Heart right ventricle (tissue), 16 donors: ENCODE measurements at regions not wholly inside any gene's neighbourhood (a gene's known extent, or its start where the extent isn't known, plus 50 kb on each side); places are given as distances from the start of the nearest gene placed in this dataset.

ENCODE experiments used
- ATAC-seq, 8 donors: fragments of 200-7000 bp; cut with Tn5 transposase; one replicate each; pipeline ENCODE4 v1.9.1; 2020; ENCODE audit warnings: mild to moderate bottlenecking in 8 of 8, moderate library complexity in 8 of 8, moderate number of reproducible peaks in 1 of 8
- DNase-seq, 2 donors: peaks; one replicate each; pipeline ENCODE4 v3.0.0-alpha.2; 2020
- H3K27ac ChIP-seq, 10 donors: fragments of 200-600 bp; sonication (generic) in 2 of 10; one replicate each; pipeline versions ENCODE4 v1.5.0 to v1.8.0; 2020 to 2022; ENCODE audit warnings: mild to moderate bottlenecking in 3 of 10
- H3K27me3 ChIP-seq, 7 donors: fragments of 200-600 bp; one replicate each; pipeline ENCODE4 v1.8.0; 2021 to 2022; ENCODE audit warnings: mild to moderate bottlenecking in 2 of 7
- H3K36me3 ChIP-seq, 9 donors: fragments of 200-600 bp; sonication (generic) in 1 of 9; one replicate each; pipeline versions ENCODE4 v1.5.0 to v1.8.0; 2020 to 2022; ENCODE audit warnings: mild to moderate bottlenecking in 2 of 9
- H3K4me1 ChIP-seq, 9 donors: fragments of 200-600 bp; sonication (generic) in 1 of 9; one replicate each; pipeline versions ENCODE4 v1.5.0 to v1.8.0; 2020 to 2022; ENCODE audit warnings: mild to moderate bottlenecking in 4 of 9
- H3K4me3 ChIP-seq, 10 donors: fragments of 200-600 bp; sonication (generic) in 2 of 10; one replicate each; pipeline versions ENCODE4 v1.5.0 to v1.8.0; 2020 to 2022; ENCODE audit warnings: mild to moderate bottlenecking in 7 of 10, moderate library complexity in 2 of 10
- H3K9me3 ChIP-seq, 11 donors: fragments of 200-600 bp in 10 of 11; sonication (generic) in 2 of 11; one replicate each; pipeline versions ENCODE4 v1.5.0 to v1.8.0; 2013 to 2022; ENCODE audit warnings: mild to moderate bottlenecking in 2 of 11, control low read depth in 1 of 11, moderate library complexity in 1 of 11
- CTCF ChIP-seq, 9 donors: fragments of 200-600 bp; sonication (generic) in 2 of 9; IDR thresholded peaks; one replicate each; pipeline versions ENCODE4 v1.5.0 to v1.8.0; 2021 to 2022; ENCODE audit warnings: antibody characterized with exemption in 9 of 9, mild to moderate bottlenecking in 5 of 9, moderate library complexity in 1 of 9
- WGBS, 2 donors: extraction: QIAGEN DNeasy Blood & Tissue Kit; methylation state at CpG; one replicate each; pipeline ENCODE4 v1.1.7; 2013; ENCODE audit warnings: inconsistent platforms in 1 of 2; 5-methylcytosine and 5-hydroxymethylcytosine counted together
- intact Hi-C, 10 donors: fragments of 100-400 bp; cut with DNase I; formaldehyde crosslinking; loops; one replicate each; pipeline versions ENCODE4 v1.11.1 to v1.14.2; 2022
- donor health status: Arrhythmogenic right ventricular cardiomyopathy.
- donor health status: ischemic (EF 13 %, LVEDD 7.1; RV severe dilation, severe dysfunction).
- donor health status: healthy with polysubstance abuse.
- donor health status: DM: no; HTN: yes; CAD: no.
- donor health status: DM: no; HTN: no; CAD: no.
- donor health status: ischemic (EF 25% LVEDD 6.9; RV normal size, moderate dysfunction).
- donor health status: ischemic (EF 25% LVEDD 5.7; RV mildly dilated, moderate dysfunction).
- donor health status: healthy.
- donor health status: DM: yes; HTN: yes; CAD: no.
- donor health status: Ischemic cardiomyopathy.
- donor health status: ischemic (EF 35%, LVEDD 5.7; RV mildly dilated, moderate dysfunction).
- donor health status: nonischemic (EF 11% LVEDD 7.7; RV severe dilation, severe dysfunction).
- donor health status: DM: yes; HTN: yes; CAD: no.
- donor health status: PGD.
- donor health status: ischemic (EF 29% LVEDD 5.4; RV normal size, mild dysfunction).
- donor health status: nonischemic (EF 23%, LVEDD 6.1; RV moderate dilation, normal function).

- intact Hi-C loops, result no loop called here
- ATAC-seq (no peak), DNase-seq (peak; percentile 6 to 11)
- peak in 5 of 9 donors; percentile 20 to 52 (median 37) for TF ChIP-seq CTCF (IDR thresholded peaks at IDR 0.05)
- Histone ChIP-seq H3K4me1 (no peaks in the 10 kb centered on the region), H3K9me3 (peaks cover 0 to 17% (median 5%) of the 10 kb centered on the region in 11 donors), H3K27ac (no peak overlapping the region), H3K27me3 (no peaks in the 10 kb centered on the region), H3K4me3 (no peak overlapping the region), H3K36me3 (no peaks in the 10 kb centered on the region)
- WGBS, 2 donors, result 19 to 22% methylated on average over 7 of the region's 7 CpGs
These were observed 327.0 kb downstream of the BMP2 start for GRCh38 chr20:7094438-7094997.

GRCh38 chr20:7106910-7107309 is 339.4 kb downstream of the BMP2 start:
- intact Hi-C loops, result loop anchor here in 1 of 10 donors (10.0 kb wide), 1 partner anchor 758 kb away; no protein-coding TSS in a partner anchor
- ATAC-seq, result no peak
- Histone ChIP-seq H3K27ac (no peak overlapping the region), H3K4me3 (no peak overlapping the region), H3K27me3 (no peaks in the 10 kb centered on the region), H3K4me1 (no peaks in the 10 kb centered on the region), H3K9me3 (no peaks in the 10 kb centered on the region), H3K36me3 (no peaks in the 10 kb centered on the region)
- WGBS, 2 donors, result 89 to 94% methylated on average over 4 of the region's 4 CpGs
- no peak for TF ChIP-seq CTCF (IDR thresholded peaks at IDR 0.05)
- no peak for DNase-seq

- DNase-seq, result no peak
- no peaks in the 10 kb centered on the region for H3K27me3 ChIP-seq
- intact Hi-C loops, result loop anchor here in 1 of 10 donors (10.0 kb wide), 1 partner anchor 756 kb away; no protein-coding TSS in a partner anchor
- no peaks in the 10 kb centered on the region for H3K9me3 ChIP-seq
- no peak for TF ChIP-seq CTCF (IDR thresholded peaks at IDR 0.05)
- H3K4me3 ChIP-seq, result no peak overlapping the region
- no peak for ATAC-seq
- no peak overlapping the region for H3K27ac ChIP-seq
- no peaks in the 10 kb centered on the region for H3K4me1 ChIP-seq
- H3K36me3 ChIP-seq, result no peaks in the 10 kb centered on the region
- 51 to 56% methylated on average over 2 of the region's 2 CpGs for WGBS, 2 donors
These were observed 341.4 kb downstream of the BMP2 start for GRCh38 chr20:7108929-7109328.

DNA sequence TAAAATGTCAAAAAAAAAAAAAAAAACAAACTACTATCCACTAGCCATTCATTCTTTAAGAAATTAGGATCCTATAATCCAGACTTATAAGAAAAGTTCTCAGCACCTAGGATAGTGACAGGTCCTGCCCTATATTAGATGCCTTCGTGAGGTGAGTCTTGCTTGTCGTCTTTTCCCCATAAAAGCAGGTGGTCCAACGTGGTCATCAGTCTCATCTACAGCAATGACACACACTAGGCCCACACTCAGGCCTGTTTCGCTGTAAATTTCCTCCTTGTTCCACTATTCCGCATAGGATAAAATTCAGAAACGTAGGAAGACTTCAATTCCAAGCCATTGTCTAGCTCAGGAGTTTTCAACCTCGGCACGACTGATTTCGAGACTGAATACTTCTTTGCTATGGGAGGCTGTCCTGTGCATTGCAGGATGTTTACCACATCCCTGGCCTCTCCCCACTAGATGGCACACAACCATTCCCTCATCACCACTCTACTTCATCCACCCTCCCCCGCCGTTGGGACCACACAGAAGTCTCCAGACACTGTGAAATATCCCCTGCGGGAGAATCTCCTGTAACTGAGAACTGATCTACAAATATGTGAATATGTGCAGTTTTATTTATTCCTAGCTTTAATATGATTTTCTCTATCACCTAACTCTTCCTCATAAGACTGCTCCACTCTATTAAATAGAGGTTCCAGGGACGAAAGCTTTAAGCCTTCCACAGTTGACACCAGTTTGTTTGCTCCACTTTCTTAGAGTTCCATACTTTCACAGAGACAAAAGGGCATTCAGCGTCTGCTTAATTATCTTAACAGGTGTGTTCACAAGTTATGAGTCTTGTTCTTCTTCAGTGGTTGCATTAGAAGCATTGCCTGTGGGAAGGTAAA is 346.3 kb downstream of the BMP2 start:
- H3K27ac ChIP-seq, result no peak overlapping the region
- H3K27me3 ChIP-seq, result no peaks in the 10 kb centered on the region
- TF ChIP-seq CTCF (IDR thresholded peaks at IDR 0.05), result peak; percentile 33 to 70 (median 54)
- no peaks in the 10 kb centered on the region for H3K9me3 ChIP-seq
- 30 to 32% methylated on average over 14 of the region's 14 CpGs for WGBS, 2 donors
- DNase-seq (peak; percentile 17 to 50), ATAC-seq (peak; percentile 79 to 96 (median 93))
- no peaks in the 10 kb centered on the region for H3K4me1 ChIP-seq
- no peak overlapping the region for H3K4me3 ChIP-seq
- intact Hi-C loops, result loop anchor here in 9 of 10 donors (2.0 to 10.0 kb wide), 6 partner anchors 48 to 173 kb away; no protein-coding TSS in a partner anchor
- H3K36me3 ChIP-seq, result no peaks in the 10 kb centered on the region
